ENCODE measurements at regions not wholly inside any gene's neighbourhood (a gene's known extent, or its start where the extent isn't known, plus 50 kb on each side); places are given as distances from the start of the nearest gene placed in this dataset.

GRCh38 chr2:204187229-204188083 lies 250.9 kb downstream of the ICOS start:
- Mint-ChIP-seq H3K27ac (no peak overlapping the region), H3K4me1 (peaks cover 16% of the 10 kb centered on the region), H3K9me3 (peaks cover 11% of the 10 kb centered on the region), H3K27me3 (ENCODE audit: low read depth) (no peaks in the 10 kb centered on the region), H3K36me3 (no peaks in the 10 kb centered on the region), H3K4me3 (no peak overlapping the region)
- no peak for DNase-seq (ENCODE audit: low spot score)
- ChIA-PET CTCF (interaction anchor here (1.7 kb wide), 1 partner anchor 10 kb away, joined by 10 read pairs; no protein-coding TSS in a partner anchor), POLR2A (no interaction called here)
- TF ChIP-seq NR2C2 (CRISPR knock-in tag; IDR thresholded peaks at IDR 0.05) (no peak), PRDM15 (CRISPR knock-in tag; IDR thresholded peaks at IDR 0.05) (no peak), GTF2I (CRISPR knock-in tag; conservative IDR thresholded peaks at IDR 0.05) (no peak), ZNF416 (CRISPR knock-in tag; IDR thresholded peaks at IDR 0.05) (no peak), FOXP4 (CRISPR knock-in tag; IDR thresholded peaks at IDR 0.05) (no peak), ZNF121 (CRISPR knock-in tag; IDR thresholded peaks at IDR 0.05) (no peak), EMX1 (CRISPR knock-in tag; IDR thresholded peaks at IDR 0.05) (no peak), ZNF423 (CRISPR knock-in tag; IDR thresholded peaks at IDR 0.05) (no peak), ERG (CRISPR knock-in tag; IDR thresholded peaks at IDR 0.05) (no peak), ZNF138 (CRISPR knock-in tag; conservative IDR thresholded peaks at IDR 0.05) (no peak), TP53 (CRISPR knock-in tag; IDR thresholded peaks at IDR 0.05) (no peak), ELF4 (CRISPR knock-in tag; IDR thresholded peaks at IDR 0.05; ENCODE audit: low read depth) (no peak), PRRX2 (CRISPR knock-in tag; IDR thresholded peaks at IDR 0.05) (no peak), FOXP1 (CRISPR knock-in tag; IDR thresholded peaks at IDR 0.05; ENCODE audit: borderline replicate concordance) (no peak), ZNF671 (CRISPR knock-in tag; IDR thresholded peaks at IDR 0.05) (no peak), ZNF232 (CRISPR knock-in tag; IDR thresholded peaks at IDR 0.05) (no peak)
- TF ChIP-seq, protein P1, sequence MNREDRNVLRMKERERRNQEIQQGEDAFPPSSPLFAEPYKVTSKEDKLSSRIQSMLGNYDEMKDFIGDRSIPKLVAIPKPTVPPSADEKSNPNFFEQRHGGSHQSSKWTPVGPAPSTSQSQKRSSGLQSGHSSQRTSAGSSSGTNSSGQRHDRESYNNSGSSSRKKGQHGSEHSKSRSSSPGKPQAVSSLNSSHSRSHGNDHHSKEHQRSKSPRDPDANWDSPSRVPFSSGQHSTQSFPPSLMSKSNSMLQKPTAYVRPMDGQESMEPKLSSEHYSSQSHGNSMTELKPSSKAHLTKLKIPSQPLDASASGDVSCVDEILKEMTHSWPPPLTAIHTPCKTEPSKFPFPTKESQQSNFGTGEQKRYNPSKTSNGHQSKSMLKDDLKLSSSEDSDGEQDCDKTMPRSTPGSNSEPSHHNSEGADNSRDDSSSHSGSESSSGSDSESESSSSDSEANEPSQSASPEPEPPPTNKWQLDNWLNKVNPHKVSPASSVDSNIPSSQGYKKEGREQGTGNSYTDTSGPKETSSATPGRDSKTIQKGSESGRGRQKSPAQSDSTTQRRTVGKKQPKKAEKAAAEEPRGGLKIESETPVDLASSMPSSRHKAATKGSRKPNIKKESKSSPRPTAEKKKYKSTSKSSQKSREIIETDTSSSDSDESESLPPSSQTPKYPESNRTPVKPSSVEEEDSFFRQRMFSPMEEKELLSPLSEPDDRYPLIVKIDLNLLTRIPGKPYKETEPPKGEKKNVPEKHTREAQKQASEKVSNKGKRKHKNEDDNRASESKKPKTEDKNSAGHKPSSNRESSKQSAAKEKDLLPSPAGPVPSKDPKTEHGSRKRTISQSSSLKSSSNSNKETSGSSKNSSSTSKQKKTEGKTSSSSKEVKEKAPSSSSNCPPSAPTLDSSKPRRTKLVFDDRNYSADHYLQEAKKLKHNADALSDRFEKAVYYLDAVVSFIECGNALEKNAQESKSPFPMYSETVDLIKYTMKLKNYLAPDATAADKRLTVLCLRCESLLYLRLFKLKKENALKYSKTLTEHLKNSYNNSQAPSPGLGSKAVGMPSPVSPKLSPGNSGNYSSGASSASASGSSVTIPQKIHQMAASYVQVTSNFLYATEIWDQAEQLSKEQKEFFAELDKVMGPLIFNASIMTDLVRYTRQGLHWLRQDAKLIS (CRISPR knock-in tag; IDR thresholded peaks at IDR 0.05; ENCODE audit: borderline replicate concordance), result no peak
- TF ChIP-seq, protein P2, sequence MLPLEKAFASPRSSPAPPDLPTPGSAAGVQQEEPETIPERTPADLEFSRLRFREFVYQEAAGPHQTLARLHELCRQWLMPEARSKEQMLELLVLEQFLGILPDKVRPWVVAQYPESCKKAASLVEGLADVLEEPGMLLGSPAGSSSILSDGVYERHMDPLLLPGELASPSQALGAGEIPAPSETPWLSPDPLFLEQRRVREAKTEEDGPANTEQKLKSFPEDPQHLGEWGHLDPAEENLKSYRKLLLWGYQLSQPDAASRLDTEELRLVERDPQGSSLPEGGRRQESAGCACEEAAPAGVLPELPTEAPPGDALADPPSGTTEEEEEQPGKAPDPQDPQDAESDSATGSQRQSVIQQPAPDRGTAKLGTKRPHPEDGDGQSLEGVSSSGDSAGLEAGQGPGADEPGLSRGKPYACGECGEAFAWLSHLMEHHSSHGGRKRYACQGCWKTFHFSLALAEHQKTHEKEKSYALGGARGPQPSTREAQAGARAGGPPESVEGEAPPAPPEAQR (CRISPR knock-in tag; IDR thresholded peaks at IDR 0.05), result no peak
- TF ChIP-seq, protein P3, sequence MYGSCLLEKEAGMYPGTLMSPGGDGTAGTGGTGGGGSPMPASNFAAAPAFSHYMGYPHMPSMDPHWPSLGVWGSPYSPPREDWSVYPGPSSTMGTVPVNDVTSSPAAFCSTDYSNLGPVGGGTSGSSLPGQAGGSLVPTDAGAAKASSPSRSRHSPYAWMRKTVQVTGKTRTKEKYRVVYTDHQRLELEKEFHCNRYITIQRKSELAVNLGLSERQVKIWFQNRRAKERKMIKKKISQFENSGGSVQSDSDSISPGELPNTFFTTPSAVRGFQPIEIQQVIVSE (CRISPR knock-in tag; IDR thresholded peaks at IDR 0.05; ENCODE audit: borderline replicate concordance), result no peak
- no peak for ATAC-seq
